ENCODE measurements at regions not wholly inside any gene's neighbourhood (a gene's known extent, or its start where the extent isn't known, plus 50 kb on each side); places are given as distances from the start of the nearest gene placed in this dataset.

DNA sequence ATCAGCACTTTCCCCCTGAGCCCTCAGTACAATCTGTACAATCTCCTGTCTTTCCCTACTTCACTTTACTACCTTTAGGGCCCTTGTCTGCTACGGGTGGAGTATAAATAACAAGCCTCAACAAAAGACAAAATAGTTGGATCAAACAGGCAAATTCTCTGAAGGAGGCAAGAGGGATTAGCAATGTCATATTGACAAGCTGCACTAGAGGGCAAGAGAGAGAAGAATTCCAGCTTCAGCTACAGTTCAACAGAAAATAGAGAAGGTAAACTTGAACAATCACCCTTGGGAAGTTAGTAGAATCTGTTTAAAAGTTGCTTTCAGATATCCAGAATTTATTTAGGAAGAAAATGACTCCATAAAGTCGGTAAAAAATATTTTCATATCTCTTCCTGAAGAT, 68.4 kb upstream of the IZUMO3 start:
- TF ChIP-seq, protein P1, sequence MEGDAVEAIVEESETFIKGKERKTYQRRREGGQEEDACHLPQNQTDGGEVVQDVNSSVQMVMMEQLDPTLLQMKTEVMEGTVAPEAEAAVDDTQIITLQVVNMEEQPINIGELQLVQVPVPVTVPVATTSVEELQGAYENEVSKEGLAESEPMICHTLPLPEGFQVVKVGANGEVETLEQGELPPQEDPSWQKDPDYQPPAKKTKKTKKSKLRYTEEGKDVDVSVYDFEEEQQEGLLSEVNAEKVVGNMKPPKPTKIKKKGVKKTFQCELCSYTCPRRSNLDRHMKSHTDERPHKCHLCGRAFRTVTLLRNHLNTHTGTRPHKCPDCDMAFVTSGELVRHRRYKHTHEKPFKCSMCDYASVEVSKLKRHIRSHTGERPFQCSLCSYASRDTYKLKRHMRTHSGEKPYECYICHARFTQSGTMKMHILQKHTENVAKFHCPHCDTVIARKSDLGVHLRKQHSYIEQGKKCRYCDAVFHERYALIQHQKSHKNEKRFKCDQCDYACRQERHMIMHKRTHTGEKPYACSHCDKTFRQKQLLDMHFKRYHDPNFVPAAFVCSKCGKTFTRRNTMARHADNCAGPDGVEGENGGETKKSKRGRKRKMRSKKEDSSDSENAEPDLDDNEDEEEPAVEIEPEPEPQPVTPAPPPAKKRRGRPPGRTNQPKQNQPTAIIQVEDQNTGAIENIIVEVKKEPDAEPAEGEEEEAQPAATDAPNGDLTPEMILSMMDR (IDR thresholded peaks at IDR 0.05) = no peak
- TF ChIP-seq MXI1 (IDR thresholded peaks at IDR 0.05; ENCODE audit: low read depth, low read length) (no peak), TAF1 (IDR thresholded peaks at IDR 0.05; ENCODE audit: borderline replicate concordance, low read depth, low read length) (no peak), FOXJ3 (CRISPR knock-in tag; IDR thresholded peaks at IDR 0.05) (no peak), RXRA (IDR thresholded peaks at IDR 0.05; ENCODE audit: borderline replicate concordance, low read depth) (no peak), POLR2AphosphoS5 (IDR thresholded peaks at IDR 0.05; ENCODE audit: low read depth, low read length) (no peak)
- TF ChIP-seq, protein P2, sequence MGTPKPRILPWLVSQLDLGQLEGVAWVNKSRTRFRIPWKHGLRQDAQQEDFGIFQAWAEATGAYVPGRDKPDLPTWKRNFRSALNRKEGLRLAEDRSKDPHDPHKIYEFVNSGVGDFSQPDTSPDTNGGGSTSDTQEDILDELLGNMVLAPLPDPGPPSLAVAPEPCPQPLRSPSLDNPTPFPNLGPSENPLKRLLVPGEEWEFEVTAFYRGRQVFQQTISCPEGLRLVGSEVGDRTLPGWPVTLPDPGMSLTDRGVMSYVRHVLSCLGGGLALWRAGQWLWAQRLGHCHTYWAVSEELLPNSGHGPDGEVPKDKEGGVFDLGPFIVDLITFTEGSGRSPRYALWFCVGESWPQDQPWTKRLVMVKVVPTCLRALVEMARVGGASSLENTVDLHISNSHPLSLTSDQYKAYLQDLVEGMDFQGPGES (IDR thresholded peaks at IDR 0.05; ENCODE audit: low read depth, low read length) = no peak
- TF ChIP-seq, protein P3, sequence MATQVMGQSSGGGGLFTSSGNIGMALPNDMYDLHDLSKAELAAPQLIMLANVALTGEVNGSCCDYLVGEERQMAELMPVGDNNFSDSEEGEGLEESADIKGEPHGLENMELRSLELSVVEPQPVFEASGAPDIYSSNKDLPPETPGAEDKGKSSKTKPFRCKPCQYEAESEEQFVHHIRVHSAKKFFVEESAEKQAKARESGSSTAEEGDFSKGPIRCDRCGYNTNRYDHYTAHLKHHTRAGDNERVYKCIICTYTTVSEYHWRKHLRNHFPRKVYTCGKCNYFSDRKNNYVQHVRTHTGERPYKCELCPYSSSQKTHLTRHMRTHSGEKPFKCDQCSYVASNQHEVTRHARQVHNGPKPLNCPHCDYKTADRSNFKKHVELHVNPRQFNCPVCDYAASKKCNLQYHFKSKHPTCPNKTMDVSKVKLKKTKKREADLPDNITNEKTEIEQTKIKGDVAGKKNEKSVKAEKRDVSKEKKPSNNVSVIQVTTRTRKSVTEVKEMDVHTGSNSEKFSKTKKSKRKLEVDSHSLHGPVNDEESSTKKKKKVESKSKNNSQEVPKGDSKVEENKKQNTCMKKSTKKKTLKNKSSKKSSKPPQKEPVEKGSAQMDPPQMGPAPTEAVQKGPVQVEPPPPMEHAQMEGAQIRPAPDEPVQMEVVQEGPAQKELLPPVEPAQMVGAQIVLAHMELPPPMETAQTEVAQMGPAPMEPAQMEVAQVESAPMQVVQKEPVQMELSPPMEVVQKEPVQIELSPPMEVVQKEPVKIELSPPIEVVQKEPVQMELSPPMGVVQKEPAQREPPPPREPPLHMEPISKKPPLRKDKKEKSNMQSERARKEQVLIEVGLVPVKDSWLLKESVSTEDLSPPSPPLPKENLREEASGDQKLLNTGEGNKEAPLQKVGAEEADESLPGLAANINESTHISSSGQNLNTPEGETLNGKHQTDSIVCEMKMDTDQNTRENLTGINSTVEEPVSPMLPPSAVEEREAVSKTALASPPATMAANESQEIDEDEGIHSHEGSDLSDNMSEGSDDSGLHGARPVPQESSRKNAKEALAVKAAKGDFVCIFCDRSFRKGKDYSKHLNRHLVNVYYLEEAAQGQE (IDR thresholded peaks at IDR 0.05; ENCODE audit: low read depth, low read length) = no peak
- TF ChIP-seq, protein P4, sequence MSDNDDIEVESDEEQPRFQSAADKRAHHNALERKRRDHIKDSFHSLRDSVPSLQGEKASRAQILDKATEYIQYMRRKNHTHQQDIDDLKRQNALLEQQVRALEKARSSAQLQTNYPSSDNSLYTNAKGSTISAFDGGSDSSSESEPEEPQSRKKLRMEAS (IDR thresholded peaks at IDR 0.05; ENCODE audit: low read depth) = no peak
- TF ChIP-seq, protein P5, sequence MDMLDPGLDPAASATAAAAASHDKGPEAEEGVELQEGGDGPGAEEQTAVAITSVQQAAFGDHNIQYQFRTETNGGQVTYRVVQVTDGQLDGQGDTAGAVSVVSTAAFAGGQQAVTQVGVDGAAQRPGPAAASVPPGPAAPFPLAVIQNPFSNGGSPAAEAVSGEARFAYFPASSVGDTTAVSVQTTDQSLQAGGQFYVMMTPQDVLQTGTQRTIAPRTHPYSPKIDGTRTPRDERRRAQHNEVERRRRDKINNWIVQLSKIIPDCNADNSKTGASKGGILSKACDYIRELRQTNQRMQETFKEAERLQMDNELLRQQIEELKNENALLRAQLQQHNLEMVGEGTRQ (IDR thresholded peaks at IDR 0.05; ENCODE audit: borderline replicate concordance, low read depth, low read length) = no peak
